HG03342 (cell line): ENCODE measurements at regions not wholly inside any gene's neighbourhood (a gene's known extent, or its start where the extent isn't known, plus 50 kb on each side); places are given as distances from the start of the nearest gene placed in this dataset.

Experiments
- ATAC-seq: cut with Tn5 transposase; IDR thresholded peaks from one replicate; pipeline ENCODE4 v1.9.1; 2021; ENCODE audit warnings: mild to moderate bottlenecking, moderate library complexity; ENCODE audit not compliant: unreplicated experiment

DNA sequence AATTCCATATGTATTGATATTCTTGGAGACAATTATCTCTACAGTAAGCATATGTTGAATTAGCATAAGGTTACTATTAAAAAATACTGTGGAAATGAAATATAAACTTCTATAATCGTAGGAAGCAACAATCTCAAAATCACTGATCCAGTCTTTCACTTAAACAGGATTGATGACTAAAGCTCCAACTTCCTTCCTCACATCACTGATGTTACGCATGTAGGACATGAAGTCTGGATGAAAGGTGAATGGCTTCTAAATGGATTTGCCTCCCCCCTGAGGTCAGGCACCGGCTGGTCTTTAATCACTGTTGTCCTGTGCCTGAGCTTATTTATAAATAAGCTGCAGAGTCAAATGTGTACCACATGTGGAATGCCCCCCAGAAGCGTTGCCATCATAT lies 157.1 kb upstream of the NFIB start:
- no peak for ATAC-seq

DNA sequence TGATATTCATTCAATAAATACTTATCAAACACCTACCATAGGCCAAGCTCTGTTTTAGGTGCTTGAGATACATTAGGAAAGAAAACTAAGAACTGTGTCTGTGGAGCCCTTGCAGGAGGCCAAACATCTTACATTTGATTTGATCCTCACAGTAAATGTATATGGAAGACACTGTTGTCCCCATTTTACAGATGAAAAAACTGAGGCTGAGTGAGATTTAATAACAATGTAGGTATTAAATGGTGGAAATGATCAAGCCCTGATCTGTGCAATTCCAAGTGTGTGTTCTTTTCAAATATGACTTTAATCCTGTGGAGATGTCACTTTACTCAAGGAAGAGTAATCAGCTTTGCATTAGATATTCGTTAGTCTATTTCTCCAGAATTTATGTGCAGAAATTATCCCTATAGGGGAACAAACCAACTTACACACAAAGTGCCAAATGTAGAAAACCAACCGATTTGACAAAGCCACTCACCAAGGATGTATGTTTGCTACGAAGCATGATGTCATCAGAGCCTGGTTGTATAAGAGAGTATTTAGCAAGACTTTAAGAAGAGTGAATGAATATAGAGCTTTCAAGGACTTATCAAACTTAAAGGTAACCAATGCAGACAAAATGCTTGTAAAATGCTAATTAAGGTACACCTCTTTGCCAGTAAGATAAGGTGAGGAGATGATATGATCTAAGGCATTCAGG lies 153.9 kb upstream of the NFIB start:
- no peak for ATAC-seq

DNA sequence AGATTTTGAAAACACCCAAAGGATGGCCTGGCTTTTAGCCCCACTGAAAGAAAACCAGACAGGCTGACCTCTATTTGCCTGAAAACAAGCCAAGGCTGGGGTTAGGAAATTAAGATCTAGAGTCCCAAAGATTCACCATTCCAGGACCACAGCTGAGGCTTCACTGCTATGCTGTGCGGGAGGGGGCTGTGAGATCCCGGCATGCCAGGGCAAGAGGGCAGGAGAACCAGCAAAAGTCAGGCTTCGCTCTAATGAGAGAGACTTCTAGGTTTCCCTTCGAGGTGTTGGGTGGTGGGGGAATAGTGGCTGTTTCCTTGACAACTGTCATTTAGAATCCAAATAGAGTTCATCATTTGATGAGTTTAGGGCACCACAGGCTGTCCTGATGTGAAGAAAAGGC lies 152.9 kb upstream of the NFIB start:
- ATAC-seq = no peak

DNA sequence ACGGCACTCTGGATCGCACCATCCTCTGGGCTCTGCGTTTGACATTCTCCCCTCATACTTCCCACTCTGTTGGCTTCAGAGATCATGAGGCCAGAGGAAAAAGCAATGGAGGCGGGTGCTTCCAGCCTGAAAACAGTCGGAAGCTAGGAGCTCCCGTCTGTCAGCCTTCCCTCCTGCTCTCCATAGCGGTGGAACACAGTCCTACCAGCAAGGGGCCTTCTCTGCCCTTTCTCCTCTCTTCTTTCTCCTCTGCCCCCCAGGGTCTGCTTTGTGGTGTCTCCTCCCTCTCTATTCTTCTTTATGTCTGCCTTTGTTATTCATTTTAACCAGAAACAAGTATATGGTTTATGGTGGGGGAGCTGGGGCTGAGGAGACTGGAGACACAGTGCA lies 152.5 kb upstream of the NFIB start:
- ATAC-seq = no peak

DNA sequence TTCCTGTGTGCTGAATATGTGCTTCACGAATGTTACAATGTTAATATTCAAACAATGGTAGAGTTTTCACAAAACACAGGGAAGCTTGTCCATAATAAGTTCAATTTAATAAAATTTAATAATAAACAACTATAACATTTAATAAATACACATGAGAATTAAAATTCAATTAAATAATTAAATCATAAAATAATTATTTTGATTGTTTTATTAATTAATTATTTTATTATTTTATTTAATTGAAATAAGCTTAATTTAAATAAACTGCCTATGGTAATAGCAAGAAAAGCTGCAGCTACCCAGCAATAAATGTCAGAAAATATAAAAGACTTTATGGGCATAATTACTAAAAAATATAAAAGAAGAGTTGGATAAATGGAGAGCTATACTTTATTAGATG lies 149.0 kb upstream of the NFIB start:
- no peak for ATAC-seq

DNA sequence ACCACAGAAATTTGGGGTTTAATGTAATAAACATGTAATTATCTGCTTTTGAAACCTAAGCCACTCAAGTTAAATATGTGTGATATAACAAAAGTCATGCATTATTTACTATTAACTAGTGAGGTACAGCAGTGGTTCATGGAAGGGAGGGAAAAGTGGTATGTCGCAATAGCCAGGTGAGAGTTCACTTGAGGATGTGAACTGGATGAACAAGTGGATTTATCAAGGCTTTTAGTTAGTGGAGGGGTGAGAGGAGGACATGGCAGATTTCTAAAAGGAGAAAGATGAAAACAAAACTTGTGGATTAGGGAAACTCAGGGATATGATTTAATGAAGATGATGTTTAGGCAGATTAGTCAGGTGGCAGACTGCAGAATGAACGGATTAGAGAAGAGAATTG lies 141.3 kb upstream of the NFIB start:
- ATAC-seq = no peak

DNA sequence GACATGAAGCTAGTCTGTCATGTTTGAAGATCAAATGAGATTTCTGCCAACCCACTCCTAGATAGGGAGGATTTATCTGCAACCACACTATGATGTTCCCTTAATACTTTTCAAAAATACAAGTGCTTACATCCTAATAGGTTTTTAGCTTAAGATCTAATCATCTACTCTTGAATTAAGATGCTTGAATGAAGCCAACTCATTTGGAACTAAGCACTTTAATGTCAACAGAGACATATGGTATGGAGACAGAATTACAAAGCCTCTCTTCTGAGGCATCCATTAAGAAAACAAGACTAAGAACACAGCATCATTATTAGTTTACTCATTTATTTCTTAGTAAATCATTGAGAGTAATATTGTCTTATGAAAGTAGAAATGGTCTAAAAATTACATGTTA lies 139.3 kb upstream of the NFIB start:
- ATAC-seq = no peak

DNA sequence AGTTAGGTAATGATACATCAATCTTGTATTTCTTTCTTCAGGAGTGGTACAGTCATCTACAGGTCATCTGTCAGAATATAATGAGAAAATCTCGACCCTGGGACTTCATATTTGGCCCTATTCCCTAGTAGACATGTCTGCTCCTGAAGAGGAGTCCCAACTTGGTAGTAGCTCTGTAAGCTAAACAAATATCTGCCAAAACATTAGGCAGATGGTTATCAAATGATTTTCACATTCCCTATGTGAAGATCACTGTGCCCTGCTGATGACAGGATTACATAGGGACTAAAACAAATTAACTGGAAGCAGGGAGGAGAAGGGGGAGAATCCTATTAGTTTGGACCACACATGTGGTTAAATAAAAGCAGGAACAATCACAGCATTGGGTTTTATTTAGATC lies 138.6 kb upstream of the NFIB start:
- no peak for ATAC-seq

DNA sequence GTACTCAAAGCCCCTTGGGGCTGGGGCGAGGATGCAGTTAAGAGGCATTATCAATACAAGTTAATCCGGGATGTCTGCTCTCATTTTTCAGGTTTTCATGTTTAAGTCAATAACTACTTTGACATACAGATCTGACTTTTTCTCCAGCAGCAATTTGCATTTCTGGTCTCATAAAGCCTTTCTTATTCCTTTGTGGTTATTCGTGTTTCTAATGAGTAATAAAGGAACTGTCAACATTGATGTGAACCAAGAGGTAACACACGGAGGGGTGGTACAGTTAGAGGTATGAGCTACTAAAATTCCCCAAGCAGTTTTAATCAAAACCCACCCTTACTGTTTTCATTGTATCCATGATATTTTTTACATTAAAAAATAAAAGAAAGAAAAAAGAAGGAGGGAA lies 138.0 kb upstream of the NFIB start:
- peak; percentile 85 for ATAC-seq

DNA sequence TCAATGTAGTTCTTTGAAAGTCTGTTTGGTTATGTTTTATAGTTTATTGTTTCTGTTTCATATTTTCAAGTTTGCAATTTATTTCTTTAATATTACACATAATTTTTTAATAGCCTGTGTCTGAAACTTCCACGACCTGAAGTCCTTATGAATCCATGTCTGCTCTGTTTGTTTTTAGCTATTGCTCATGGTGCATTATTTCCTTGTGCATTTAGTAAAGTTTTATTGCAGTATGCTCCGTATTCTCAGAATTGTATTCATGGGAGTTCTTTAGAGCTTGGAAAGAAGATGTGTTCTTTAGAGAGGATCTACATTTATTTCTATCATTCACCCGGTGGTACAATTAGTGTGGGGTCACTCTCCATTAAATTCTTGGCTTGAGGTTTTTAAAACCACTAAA lies 133.2 kb upstream of the NFIB start:
- no peak for ATAC-seq

DNA sequence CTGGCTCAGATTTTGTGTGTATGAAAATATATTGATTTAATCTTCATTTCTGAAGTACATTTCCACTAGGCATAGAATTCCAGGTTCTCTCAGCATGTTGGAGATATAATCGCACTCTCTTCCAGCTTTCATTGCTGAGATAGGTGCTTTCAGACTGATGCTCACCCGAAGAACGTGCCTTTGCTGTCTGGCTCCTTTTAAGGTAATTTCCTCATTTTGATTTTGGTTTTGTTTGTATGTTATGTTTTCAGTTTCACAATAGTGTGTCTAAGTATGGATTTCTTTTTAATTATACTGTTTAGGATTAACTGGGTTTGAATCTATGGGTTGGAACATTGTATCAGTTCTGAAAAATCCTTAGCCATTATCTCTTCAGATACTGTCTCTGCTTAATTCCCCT lies 132.0 kb upstream of the NFIB start:
- ATAC-seq = no peak

DNA sequence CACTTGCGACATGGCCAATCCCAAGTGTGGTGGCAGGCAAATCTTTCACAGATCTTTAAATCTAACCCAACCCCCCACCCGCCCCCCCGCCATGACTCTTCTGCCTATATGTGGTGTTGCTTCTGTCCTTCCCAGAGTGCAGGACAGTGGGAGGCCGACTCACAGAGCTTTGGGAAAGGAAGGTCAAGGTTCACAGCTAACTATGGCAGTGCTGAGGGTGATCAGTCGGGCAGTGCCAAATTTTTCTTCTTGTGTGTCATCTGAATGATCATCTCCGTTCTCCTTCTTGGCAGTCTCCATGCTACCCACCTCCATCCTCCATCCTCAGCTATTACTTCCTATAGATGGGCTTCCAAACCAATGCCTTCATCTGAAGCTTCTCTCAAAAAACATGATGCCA lies 129.0 kb upstream of the NFIB start:
- no peak for ATAC-seq

DNA sequence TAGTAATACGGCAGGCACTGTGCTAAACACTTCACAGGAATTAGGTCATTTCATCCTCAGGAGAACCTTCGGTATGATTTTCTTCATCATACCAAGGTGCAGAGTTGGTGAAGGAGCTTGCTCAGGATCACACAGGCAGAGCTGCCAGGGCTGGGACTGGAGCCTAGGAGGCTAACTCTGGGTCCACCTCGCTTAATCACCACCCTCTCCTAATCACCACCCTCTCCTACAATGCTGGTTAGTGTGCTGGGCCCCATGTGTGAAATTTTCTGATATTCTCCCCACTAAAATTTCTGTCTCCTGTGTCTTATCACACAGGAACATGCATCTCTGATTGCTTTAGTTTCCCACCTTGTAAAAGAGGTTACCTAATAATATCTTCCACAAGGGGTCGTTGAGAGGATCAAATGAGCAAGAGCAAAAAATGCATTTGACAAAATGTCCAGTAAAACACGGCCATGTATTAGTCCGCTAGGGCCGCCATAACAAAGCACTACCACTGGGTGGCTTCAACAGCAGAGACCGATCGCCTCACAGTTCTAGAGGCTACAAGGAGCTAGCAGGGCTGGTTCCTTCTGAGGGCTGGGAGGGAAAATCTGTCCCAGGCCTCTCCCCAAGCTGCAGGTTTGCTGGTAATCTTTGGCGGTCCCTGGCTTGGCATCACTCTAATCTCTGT lies 128.2 kb upstream of the NFIB start:
- ATAC-seq = no peak

DNA sequence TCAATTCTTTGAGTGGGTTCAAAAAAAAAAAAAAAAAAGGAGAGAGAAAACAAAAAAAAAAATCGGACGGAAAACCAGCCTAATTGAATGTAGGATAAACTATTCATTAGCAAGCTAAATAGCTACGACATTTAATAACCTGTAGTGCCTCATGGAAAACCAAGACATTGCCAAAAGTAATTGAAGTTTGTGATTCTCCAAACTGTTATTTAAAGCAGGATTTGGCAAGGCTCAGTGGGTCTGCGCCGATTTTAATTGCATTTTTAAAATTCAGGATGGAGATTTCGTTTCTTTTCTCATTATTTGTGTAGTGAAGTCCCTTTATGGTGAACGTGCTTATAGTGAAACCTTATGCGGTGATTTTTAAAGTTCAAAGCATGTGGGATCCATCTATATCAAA lies 127.2 kb upstream of the NFIB start:
- no peak for ATAC-seq

DNA sequence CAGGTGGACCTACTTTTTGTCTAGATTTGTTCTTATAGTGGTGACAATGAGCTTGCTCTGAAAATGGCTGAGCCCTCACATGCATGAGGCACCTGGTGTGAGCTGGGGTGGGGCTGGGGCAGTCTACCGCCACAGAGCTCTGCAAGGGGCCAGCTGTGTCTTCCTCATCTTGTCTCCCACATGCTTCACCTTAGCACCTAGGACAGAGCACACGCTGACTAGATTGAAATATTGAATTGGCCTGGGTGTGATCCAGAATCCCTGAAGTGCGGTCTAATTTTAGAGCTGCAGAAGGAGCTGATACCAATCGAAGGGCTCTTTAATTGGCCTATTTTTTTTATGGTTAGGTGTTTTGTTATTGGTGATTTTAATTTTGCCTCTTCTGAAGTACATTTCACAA lies 126.1 kb upstream of the NFIB start:
- no peak for ATAC-seq

DNA sequence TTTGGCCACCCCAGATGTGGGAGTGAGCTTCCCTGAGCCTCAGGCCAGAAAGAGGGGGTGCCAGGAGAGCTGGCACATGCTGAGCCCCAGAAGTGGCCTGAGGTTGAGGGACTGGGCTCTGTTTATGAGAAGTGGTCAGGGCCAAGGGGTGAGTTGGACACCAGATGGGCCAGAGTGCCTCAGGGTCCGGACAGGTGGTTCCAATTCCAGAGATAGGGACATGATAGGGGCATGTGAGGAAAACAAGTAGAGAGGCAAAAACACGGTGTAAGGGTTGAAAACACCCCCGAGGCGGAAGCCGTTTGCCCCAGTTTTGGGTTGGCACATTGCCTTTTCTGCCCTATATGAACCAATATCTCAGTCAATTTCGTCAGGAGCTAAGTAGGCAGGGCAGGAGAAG lies 125.6 kb upstream of the NFIB start:
- no peak for ATAC-seq

DNA sequence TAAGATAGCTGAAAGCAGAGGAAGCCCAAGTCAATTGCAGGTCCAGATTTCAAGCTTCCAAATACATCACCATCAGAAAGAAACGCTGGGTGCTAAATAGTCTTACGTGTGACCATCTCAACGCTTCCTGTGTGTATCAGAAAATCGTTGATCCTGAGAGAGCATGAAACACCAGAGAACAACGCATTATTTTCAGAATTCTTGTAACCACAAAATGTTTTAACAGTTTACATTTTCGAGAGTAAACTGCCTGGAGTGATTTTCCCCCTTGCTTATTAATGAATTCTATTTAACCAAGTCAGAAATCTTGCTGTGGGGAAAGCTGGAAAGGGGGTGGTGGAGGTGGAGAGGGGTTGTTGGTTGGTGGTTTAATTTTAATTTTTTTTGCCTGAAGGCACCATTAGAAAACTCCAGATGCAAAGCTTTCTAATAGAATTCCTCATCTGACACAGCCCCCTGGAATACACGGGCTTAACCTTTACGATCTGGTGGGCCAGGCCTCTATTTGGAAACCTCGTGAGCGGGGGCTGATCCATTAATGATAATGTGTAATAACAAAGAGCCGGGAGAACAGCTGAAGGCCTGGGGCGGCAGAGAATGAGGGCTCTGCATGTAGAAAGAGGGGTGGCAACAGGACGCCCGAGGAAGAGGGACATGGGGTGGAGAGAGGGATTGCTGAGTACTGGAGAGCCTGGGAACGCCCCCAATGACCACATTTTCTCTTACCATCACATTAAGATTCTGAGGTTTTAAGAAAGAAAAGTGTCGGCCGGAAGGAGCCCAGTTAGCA lies 124.5 kb upstream of the NFIB start:
- no peak for ATAC-seq

DNA sequence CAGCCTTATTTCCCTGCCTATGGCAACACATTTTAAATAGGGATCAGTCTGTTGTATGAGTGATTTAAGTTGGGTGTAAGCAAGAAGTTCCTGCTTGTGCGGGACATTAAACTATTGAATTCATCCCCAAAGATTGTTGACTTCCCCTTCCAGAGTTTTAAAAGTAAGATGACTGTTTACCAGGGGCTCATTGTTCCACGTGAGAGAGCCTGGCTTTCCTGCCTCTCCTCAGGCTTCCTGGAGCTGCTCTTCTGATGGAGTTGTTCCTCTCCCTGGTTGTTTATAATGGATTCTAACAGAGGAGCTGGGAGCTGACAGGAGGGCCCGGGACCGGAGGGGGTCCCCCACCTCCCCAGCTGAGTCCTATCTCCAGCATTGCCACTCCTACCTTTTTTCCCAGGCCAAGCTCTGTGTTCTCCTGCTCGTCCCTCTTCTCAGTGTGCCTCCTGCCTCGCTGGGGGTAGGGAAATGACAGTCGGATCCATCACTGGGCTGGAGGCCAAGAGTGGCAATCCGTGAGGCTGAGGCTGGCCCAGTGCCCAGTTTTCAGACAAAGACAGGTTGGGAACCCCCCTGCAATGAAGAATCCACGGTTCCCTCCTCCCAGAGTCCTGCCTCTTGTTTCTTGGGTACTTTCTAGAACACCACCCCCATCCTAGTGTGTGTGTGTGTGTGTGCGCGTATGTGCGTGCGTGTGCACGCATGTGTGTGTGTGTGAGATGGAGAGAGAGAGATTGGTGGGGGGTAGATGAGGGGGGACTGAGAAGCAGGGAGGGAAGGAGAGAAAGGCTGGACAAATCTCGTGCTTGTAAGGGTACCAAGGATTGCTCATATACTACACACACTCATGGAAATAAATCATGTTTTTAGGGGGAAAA lies 123.7 kb upstream of the NFIB start:
- ATAC-seq = no peak

DNA sequence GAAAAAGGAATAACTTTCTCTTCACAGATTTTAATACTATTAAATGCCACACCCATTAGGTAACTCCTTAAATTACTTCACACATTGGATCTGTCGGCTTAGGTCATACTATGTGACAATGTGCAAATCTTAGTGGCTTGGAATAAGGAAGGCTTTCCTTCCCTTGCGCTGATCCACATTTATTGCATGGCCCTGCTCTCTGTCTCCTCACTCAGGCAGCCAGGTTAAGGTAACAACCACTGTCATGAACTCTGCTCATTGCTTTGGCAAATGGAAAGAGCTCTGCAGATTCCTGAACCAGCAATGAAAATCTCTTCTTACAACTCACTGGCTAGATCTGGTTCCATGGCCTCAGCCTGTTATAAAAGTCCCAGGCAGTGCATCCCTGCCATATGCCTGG lies 121.9 kb upstream of the NFIB start:
- no peak for ATAC-seq

DNA sequence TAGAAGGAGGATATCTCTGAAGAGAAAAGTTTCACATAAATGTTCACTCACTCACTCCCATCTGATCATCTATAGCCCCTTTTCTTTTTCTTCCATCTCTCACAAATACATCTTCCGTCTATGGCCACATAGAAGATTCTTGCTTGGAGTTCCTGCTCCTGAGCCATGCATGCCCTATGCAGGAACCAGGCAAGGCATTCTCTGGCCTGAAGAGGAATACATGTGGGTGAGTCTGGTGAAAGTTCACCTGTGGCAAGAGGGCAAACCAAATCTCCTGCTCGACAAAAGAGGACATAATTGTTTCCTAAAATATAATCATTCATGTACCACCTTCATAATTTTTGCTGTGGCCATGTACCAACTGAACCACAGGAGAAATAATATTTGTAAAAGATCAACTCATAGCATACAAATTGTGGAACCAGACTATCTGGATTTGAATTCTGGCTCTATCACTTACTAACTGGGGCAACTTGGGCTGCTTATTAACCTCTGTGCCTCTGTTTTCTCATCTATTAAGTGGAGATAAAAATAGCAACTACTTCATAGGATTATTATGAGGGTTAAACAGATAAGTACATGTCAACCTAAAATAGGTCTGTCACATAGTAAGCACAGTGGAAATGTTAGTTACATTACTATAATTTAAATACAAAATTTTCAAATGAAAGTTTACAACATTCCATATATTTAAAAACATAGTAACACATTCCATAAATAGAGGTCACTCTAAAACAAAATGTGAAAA lies 121.2 kb upstream of the NFIB start:
- no peak for ATAC-seq

DNA sequence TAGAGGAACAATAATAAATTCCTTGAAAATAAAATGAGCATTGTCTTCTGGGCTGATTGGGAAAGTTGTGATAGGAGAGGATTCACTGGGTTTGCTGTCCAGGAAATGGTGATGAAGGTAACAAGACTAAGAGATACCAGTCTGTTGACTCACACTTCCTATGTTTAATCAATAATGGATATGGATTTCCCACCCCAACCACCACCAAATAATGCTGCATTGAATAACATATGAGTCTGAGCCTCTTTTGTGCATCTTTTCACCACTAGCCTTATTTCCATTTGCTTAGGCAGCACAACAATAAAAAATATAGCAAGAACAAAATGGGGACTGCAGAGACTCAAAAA lies 120.2 kb upstream of the NFIB start:
- ATAC-seq = no peak
